ENCODE measurements at regions not wholly inside any gene's neighbourhood (a gene's known extent, or its start where the extent isn't known, plus 50 kb on each side); places are given as distances from the start of the nearest gene placed in this dataset.

- H3K4me3 ChIP-seq = no peak overlapping the region
- H2AFZ ChIP-seq (ENCODE audit: control insufficient read depth, low read depth, low read length) = no peak overlapping the region
- no peaks in the 10 kb centered on the region for H3K4me1 ChIP-seq (ENCODE audit: control insufficient read depth, insufficient read depth, low read length)
- POLR2A ChIA-PET = no interaction called here
- FAIRE-seq = no peak
- no peaks in the 10 kb centered on the region for H3K79me2 ChIP-seq (ENCODE audit: control insufficient read depth, insufficient read depth, low read length)
- ATAC-seq = no peak
- no peaks in the 10 kb centered on the region for H3K27me3 ChIP-seq (replicated peaks in 1 of 2; ENCODE audit: control insufficient read depth in 2 of 2, insufficient read depth in 2 of 2, low read length in 1 of 2)
- no peak overlapping the region for H3K27ac ChIP-seq (ENCODE audit: control insufficient read depth, insufficient read depth)
- no peak for TF ChIP-seq ZZZ3 (IDR thresholded peaks at IDR 0.05; ENCODE audit: control insufficient read depth, insufficient read length, low read depth)
- no peak for TF ChIP-seq SIX5 (IDR thresholded peaks at IDR 0.05; ENCODE audit: low read depth, low read length, severe bottlenecking)
- TF ChIP-seq EGR1 (IDR thresholded peaks at IDR 0.05; ENCODE audit: borderline replicate concordance in 1 of 2, low read depth in 2 of 2, low read length in 2 of 2) = no peak
- no peak for TF ChIP-seq BACH1 (IDR thresholded peaks at IDR 0.05; ENCODE audit: borderline replicate concordance)
- no peak for TF ChIP-seq IKZF1 (conservative IDR thresholded peaks at IDR 0.05)
- TF ChIP-seq ATF7 (IDR thresholded peaks at IDR 0.05; ENCODE audit: low read depth) = no peak
- no peak for TF ChIP-seq STAT3 (IDR thresholded peaks at IDR 0.05; ENCODE audit: low read depth, low read length)
- no peak for TF ChIP-seq MYC (IDR thresholded peaks at IDR 0.05; ENCODE audit: insufficient read depth, insufficient read length, insufficient replicate concordance, low read length, severe bottlenecking)
- RAD21 ChIA-PET (ENCODE audit: unreplicated experiment) = no interaction called here
- WGBS (ENCODE audit: insufficient coverage, insufficient replicate concordance, low lambda C conversion rate, missing lambda C conversion rate) = 0% methylated on average over 2 of the region's 2 CpGs
- intact Hi-C loops (cut with micrococcal nuclease; ENCODE audit: unreplicated experiment) (loop anchor here (10.0 kb wide), 1 partner anchor 264 kb away; no protein-coding TSS in a partner anchor), in situ Hi-C loops (cut with MboI) (no loop called here)
- BruUV-seq (replicated peaks) = no TSS peak
- H3K4me2 ChIP-seq (ENCODE audit: control insufficient read depth, insufficient read depth) = no peak overlapping the region
- H3K9me3 ChIP-seq (replicated peaks; ENCODE audit: control insufficient read depth, insufficient read depth, low read length) = no peaks in the 10 kb centered on the region; the same call in 2 of the 3 replicates
- DNase-seq (ENCODE audit: low read depth, low spot score) = no peak
- H3K9ac ChIP-seq (ENCODE audit: control insufficient read depth, insufficient read depth, low read length) = no peak overlapping the region
- no peaks in the 10 kb centered on the region for H3K36me3 ChIP-seq (ENCODE audit: control insufficient read depth in 2 of 2, insufficient read depth in 2 of 2, low read length in 1 of 2)
- H4K20me1 ChIP-seq (ENCODE audit: control insufficient read depth, insufficient read depth) = no peaks in the 10 kb centered on the region
- CTCF ChIA-PET = no interaction called here
- SMC1A ChIA-PET (ENCODE audit: uncharacterized antibody, unreplicated experiment) = interaction anchor here (0.7 to 1.8 kb wide), 2 partner anchors 8 to 27 kb away, joined by 3 to 7 read pairs; no protein-coding TSS in a partner anchor
Measured at GRCh38 chr2:52500561-52500960, 1267.0 kb upstream of the CHAC2 start.
